Esophagus squamous epithelium (tissue), 4 donors: ENCODE measurements at regions not wholly inside any gene's neighbourhood (a gene's known extent, or its start where the extent isn't known, plus 50 kb on each side); places are given as distances from the start of the nearest gene placed in this dataset.

ENCODE experiments used
- CTCF ChIP-seq, 6 experiments: fragments of 450-650 bp in 4 of 6; fragments of 200-600 bp in 2 of 6; sonication (generic) in 2 of 6; IDR thresholded peaks; one replicate each; pipeline ENCODE4 v1.5.1; 2016 to 2019; ENCODE audit warnings: antibody characterized with exemption in 6 of 6, mild to moderate bottlenecking in 4 of 6, moderate library complexity in 4 of 6
- POLR2A ChIP-seq, 4 donors: fragments of 450-650 bp; IDR thresholded peaks; one replicate each; pipeline ENCODE4 v1.6.1; 2017; ENCODE audit warnings: antibody characterized with exemption in 4 of 4, mild to moderate bottlenecking in 4 of 4, moderate library complexity in 3 of 4

- TF ChIP-seq CTCF (IDR thresholded peaks at IDR 0.05) (no peak), POLR2A (IDR thresholded peaks at IDR 0.05) (no peak)
These were observed 848.7 kb upstream of the PCDH9 start for GRCh38 chr13:68078874-68079273.
